Lung (tissue), 11 donors: ENCODE measurements at regions not wholly inside any gene's neighbourhood (a gene's known extent, or its start where the extent isn't known, plus 50 kb on each side); places are given as distances from the start of the nearest gene placed in this dataset.

Experiments used
- ATAC-seq: fragments of 200-7000 bp; cut with Tn5 transposase; one replicate; pipeline ENCODE4 v1.9.1; 2020; ENCODE audit warnings: moderate number of reproducible peaks; ENCODE audit not compliant: insufficient read depth, low FRiP score
- DNase-seq, 3 donors: peaks; one replicate each; pipeline ENCODE4 v3.0.0-alpha.2; 2013 to 2017
- H3K27ac ChIP-seq, 2 donors: one replicate each; pipeline ENCODE4 v1.5.1; 2013; ENCODE audit warnings: mild to moderate bottlenecking in 2 of 2, moderate library complexity in 2 of 2, control low read depth in 1 of 2, inconsistent platforms in 1 of 2, low read depth in 1 of 2, low read length in 1 of 2
- H3K27me3 ChIP-seq, 3 donors: one replicate each; pipeline ENCODE4 v1.5.1; 2013; ENCODE audit warnings: low read length in 2 of 3; ENCODE audit not compliant: control insufficient read depth in 3 of 3, insufficient read depth in 3 of 3
- H3K36me3 ChIP-seq, 4 donors: one replicate each; pipeline ENCODE4 v1.5.1; 2013; ENCODE audit warnings: low read length in 4 of 4, mild to moderate bottlenecking in 1 of 4, moderate library complexity in 1 of 4; ENCODE audit not compliant: control insufficient read depth in 4 of 4, insufficient read depth in 4 of 4
- H3K4me1 ChIP-seq, 5 donors: one replicate each; pipeline ENCODE4 v1.5.1; 2013; ENCODE audit warnings: low read length in 5 of 5, mild to moderate bottlenecking in 2 of 5, moderate library complexity in 1 of 5; ENCODE audit not compliant: control insufficient read depth in 5 of 5, insufficient read depth in 5 of 5
- H3K4me3 ChIP-seq: one replicate; pipeline ENCODE4 v1.5.1; 2013; ENCODE audit warnings: mild to moderate bottlenecking, control low read depth, moderate library complexity
- H3K9ac ChIP-seq, 2 donors: one replicate each; pipeline ENCODE4 v1.5.1; 2013; ENCODE audit warnings: low read length in 2 of 2, control low read depth in 1 of 2; ENCODE audit not compliant: insufficient read depth in 1 of 2
- H3K9me3 ChIP-seq, 4 donors: one replicate each; pipeline ENCODE4 v1.5.1; 2013; ENCODE audit warnings: low read length in 3 of 4, mild to moderate bottlenecking in 1 of 4, moderate library complexity in 1 of 4; ENCODE audit not compliant: control insufficient read depth in 4 of 4, insufficient read depth in 3 of 4
- WGBS, 2 donors: extraction: QIAGEN DNeasy Blood & Tissue Kit; methylation state at CpG; one replicate each; pipeline ENCODE4 v1.1.7; 2013; 5-methylcytosine and 5-hydroxymethylcytosine counted together
- TF ChIP-seq, protein P1 (sequence below): IDR thresholded peaks from 2 replicates; pipeline ENCODE4 v1.5.1; 2012; ENCODE audit warnings: mild to moderate bottlenecking; ENCODE audit errors: control extremely low read depth, extremely low read depth
- donor health status: control.
- donor health status: control.
- donor health status: Bipolar disorder and iron deficiency.
- donor health status: healthy.
- donor health status: DM: yes; HTN: yes; CAD: no.

DNA sequence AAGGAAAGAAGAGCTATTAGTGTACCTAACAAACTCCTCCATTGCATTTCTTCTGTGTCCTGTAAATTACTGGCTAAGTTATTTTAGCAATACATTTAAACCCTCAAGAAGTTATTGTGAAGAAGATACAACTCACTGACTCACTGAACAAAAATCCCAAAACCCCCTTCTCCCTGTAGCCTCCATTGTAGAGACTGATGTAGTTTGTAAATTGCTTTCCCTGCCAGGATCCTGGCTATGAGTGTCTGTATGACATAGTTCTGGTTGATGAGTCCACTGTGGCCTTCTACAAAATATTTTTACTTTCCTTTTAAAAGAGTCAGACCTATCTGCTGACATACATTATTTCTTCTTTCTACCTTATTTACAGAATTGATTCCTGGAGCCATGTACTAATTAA lies 155.6 kb downstream of the SLC6A15 start:
- TF ChIP-seq, protein P1, sequence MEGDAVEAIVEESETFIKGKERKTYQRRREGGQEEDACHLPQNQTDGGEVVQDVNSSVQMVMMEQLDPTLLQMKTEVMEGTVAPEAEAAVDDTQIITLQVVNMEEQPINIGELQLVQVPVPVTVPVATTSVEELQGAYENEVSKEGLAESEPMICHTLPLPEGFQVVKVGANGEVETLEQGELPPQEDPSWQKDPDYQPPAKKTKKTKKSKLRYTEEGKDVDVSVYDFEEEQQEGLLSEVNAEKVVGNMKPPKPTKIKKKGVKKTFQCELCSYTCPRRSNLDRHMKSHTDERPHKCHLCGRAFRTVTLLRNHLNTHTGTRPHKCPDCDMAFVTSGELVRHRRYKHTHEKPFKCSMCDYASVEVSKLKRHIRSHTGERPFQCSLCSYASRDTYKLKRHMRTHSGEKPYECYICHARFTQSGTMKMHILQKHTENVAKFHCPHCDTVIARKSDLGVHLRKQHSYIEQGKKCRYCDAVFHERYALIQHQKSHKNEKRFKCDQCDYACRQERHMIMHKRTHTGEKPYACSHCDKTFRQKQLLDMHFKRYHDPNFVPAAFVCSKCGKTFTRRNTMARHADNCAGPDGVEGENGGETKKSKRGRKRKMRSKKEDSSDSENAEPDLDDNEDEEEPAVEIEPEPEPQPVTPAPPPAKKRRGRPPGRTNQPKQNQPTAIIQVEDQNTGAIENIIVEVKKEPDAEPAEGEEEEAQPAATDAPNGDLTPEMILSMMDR, result no peak
- Histone ChIP-seq H3K4me3 (no peak overlapping the region), H3K9me3 (no peaks in the 10 kb centered on the region), H3K27ac (no peak overlapping the region), H3K4me1 (no peaks in the 10 kb centered on the region), H3K27me3 (no peaks in the 10 kb centered on the region), H3K9ac (no peak overlapping the region), H3K36me3 (no peaks in the 10 kb centered on the region)
- ATAC-seq (no peak), DNase-seq (no peak)

GRCh38 chr12:84745127-84745526 lies 167.5 kb downstream of the SLC6A15 start:
- Histone ChIP-seq H3K27ac (no peak overlapping the region), H3K27me3 (no peaks in the 10 kb centered on the region), H3K4me3 (no peak overlapping the region), H3K4me1 (peaks cover 0 to 4% (median 0%) of the 10 kb centered on the region in 5 donors), H3K9ac (no peak overlapping the region), H3K9me3 (no peaks in the 10 kb centered on the region), H3K36me3 (no peaks in the 10 kb centered on the region)
- ATAC-seq (no peak), DNase-seq (no peak)
- 88 to 90% methylated on average over 3 of the region's 3 CpGs for WGBS, 2 donors
- TF ChIP-seq, protein P1, result no peak

- H3K9me3 ChIP-seq, result no peaks in the 10 kb centered on the region
- no peaks in the 10 kb centered on the region for H3K36me3 ChIP-seq
- no peak overlapping the region for H3K4me3 ChIP-seq
- H3K27me3 ChIP-seq, result no peaks in the 10 kb centered on the region
- no peak overlapping the region for H3K9ac ChIP-seq
- DNase-seq (peak; percentile 81 to 96 (median 96)), ATAC-seq (peak; percentile 52)
- no peak overlapping the region for H3K27ac ChIP-seq
- 76 to 86% methylated on average over 3 of the region's 3 CpGs for WGBS, 2 donors
- H3K4me1 ChIP-seq, result peaks cover 0 to 14% (median 0%) of the 10 kb centered on the region in 5 donors
- TF ChIP-seq, protein P1, result no peak
These were observed 170.9 kb downstream of the SLC6A15 start for GRCh38 chr12:84741692-84742091.

GRCh38 chr12:84741031-84741430 lies 171.6 kb downstream of the SLC6A15 start:
- Histone ChIP-seq H3K27me3 (no peaks in the 10 kb centered on the region), H3K9ac (no peak overlapping the region), H3K27ac (no peak overlapping the region), H3K4me1 (peaks cover 0 to 14% (median 0%) of the 10 kb centered on the region in 5 donors), H3K4me3 (no peak overlapping the region), H3K36me3 (no peaks in the 10 kb centered on the region), H3K9me3 (no peaks in the 10 kb centered on the region)
- no peak for ATAC-seq
- TF ChIP-seq, protein P1, result no peak
- 59 to 68% methylated on average over 1 of the region's 1 CpG for WGBS, 2 donors
- DNase-seq, result peak in 2 of 3 donors; percentile 47 to 59
